ENCODE measurements at regions not wholly inside any gene's neighbourhood (a gene's known extent, or its start where the extent isn't known, plus 50 kb on each side); places are given as distances from the start of the nearest gene placed in this dataset.

- Histone ChIP-seq H3K36me3 (ENCODE audit: control insufficient read depth in 2 of 2, insufficient read depth in 2 of 2, low read length in 2 of 2) (no peaks in the 10 kb centered on the region), H3K27ac (ENCODE audit: low read length) (no peak overlapping the region), H3K4me3 (ENCODE audit: low read length in 2 of 2) (no peak overlapping the region), H3K9me3 (ENCODE audit: control insufficient read depth in 2 of 2, low read length in 2 of 2) (no peaks in the 10 kb centered on the region), H3K27me3 (ENCODE audit: control insufficient read depth in 1 of 2, insufficient read depth in 2 of 2, low read length in 2 of 2) (peaks cover 0 to 4% of the 10 kb centered on the region in 2 donors), H3K9ac (ENCODE audit: low read length in 2 of 2) (no peak overlapping the region), H3K4me1 (ENCODE audit: control insufficient read depth, insufficient read depth, low read length) (no peaks in the 10 kb centered on the region)
Measured at GRCh38 chr3:40718681-40719080, 193.9 kb downstream of the ZNF621 start.

- Histone ChIP-seq H3K9me3 (ENCODE audit: control insufficient read depth in 2 of 2, low read length in 2 of 2) (no peaks in the 10 kb centered on the region), H3K27ac (ENCODE audit: low read length) (no peak overlapping the region), H3K27me3 (ENCODE audit: control insufficient read depth in 1 of 2, insufficient read depth in 2 of 2, low read length in 2 of 2) (peaks cover 0 to 2% of the 10 kb centered on the region in 2 donors), H3K4me3 (ENCODE audit: low read length in 2 of 2) (no peak overlapping the region), H3K9ac (ENCODE audit: low read length in 2 of 2) (no peak overlapping the region), H3K4me1 (ENCODE audit: control insufficient read depth, insufficient read depth, low read length) (no peaks in the 10 kb centered on the region), H3K36me3 (ENCODE audit: control insufficient read depth in 2 of 2, insufficient read depth in 2 of 2, low read length in 2 of 2) (no peaks in the 10 kb centered on the region)
Measured at GRCh38 chr3:40719660-40720287, 195.0 kb downstream of the ZNF621 start.

- Histone ChIP-seq H3K36me3 (ENCODE audit: control insufficient read depth in 2 of 2, insufficient read depth in 2 of 2, low read length in 2 of 2) (no peaks in the 10 kb centered on the region), H3K9me3 (ENCODE audit: control insufficient read depth in 2 of 2, low read length in 2 of 2) (no peaks in the 10 kb centered on the region), H3K27me3 (ENCODE audit: control insufficient read depth in 1 of 2, insufficient read depth in 2 of 2, low read length in 2 of 2) (no peaks in the 10 kb centered on the region)
Measured at GRCh38 chr3:40720341-40720740, 195.6 kb downstream of the ZNF621 start.

DNA sequence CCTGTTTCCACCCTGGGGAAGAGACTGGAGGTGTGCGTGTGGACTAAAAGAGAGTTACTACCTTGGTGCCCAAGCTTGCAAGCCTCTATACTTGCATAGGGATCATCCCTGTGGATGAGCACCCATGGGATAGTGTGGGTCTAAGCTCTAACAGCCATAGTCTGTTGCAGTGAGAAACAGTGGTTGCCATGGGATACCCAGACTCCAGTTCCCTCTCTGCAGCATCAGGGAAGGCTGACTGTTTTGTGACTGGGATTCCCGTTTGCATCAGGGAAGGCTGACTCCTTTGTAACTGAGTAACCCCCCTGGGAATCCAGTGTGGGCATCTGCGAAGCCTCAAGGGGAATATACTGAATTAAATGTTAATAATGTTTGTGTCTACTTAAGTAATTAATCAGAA lies 196.1 kb downstream of the ZNF621 start:
- no peak overlapping the region for H3K4me3 ChIP-seq (ENCODE audit: low read length in 2 of 2)
- no peak overlapping the region for H3K27ac ChIP-seq (ENCODE audit: low read length)
- H3K36me3 ChIP-seq (ENCODE audit: control insufficient read depth in 2 of 2, insufficient read depth in 2 of 2, low read length in 2 of 2), result no peaks in the 10 kb centered on the region

More at GRCh38 chr3:40720341-40720740, 195.6 kb downstream of the ZNF621 start:
- no peaks in the 10 kb centered on the region for H3K4me1 ChIP-seq (ENCODE audit: control insufficient read depth, insufficient read depth, low read length)
- no peak overlapping the region for H3K9ac ChIP-seq (ENCODE audit: low read length in 2 of 2)
- no peak overlapping the region for H3K4me3 ChIP-seq (ENCODE audit: low read length in 2 of 2)
- H3K27ac ChIP-seq (ENCODE audit: low read length), result no peak overlapping the region

DNA sequence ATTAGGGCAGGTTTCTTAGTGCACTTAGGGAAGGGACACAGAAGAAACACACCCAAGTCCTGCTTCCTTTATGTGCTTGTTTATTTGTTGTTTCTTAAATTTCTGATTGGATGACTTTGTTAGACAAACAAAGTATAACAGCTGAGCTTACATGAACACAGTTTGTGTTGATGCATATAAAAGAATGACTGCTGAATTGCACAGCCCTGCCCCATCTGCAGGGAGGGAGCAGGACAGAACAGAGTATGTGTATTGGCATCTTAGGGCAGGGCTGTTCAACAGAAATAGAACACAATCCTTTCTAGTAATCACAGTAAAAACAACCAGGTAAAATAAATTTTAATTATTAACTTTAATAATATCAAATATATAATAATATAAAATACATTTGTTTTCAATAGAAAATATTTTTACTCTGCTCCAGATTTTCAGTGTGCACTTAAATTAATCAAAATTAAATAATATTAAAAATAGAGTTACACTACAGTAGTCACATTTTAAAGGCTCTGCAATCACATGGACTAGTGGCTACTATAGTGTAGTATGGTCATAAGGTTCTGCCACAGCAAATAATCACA lies 198.4 kb downstream of the ZNF621 start:
- no peaks in the 10 kb centered on the region for H3K9me3 ChIP-seq (ENCODE audit: control insufficient read depth in 2 of 2, low read length in 2 of 2)
- H3K9ac ChIP-seq (ENCODE audit: low read length in 2 of 2), result no peak overlapping the region
- H3K27me3 ChIP-seq (ENCODE audit: control insufficient read depth in 1 of 2, insufficient read depth in 2 of 2, low read length in 2 of 2), result no peaks in the 10 kb centered on the region
- no peak overlapping the region for H3K27ac ChIP-seq (ENCODE audit: low read length)
- H3K36me3 ChIP-seq (ENCODE audit: control insufficient read depth in 2 of 2, insufficient read depth in 2 of 2, low read length in 2 of 2), result no peaks in the 10 kb centered on the region
- no peaks in the 10 kb centered on the region for H3K4me1 ChIP-seq (ENCODE audit: control insufficient read depth, insufficient read depth, low read length)
- no peak overlapping the region for H3K4me3 ChIP-seq (ENCODE audit: low read length in 2 of 2)

More for the DNA sequence above, 196.1 kb downstream of the ZNF621 start:
- Histone ChIP-seq H3K9ac (ENCODE audit: low read length in 2 of 2) (no peak overlapping the region), H3K27me3 (ENCODE audit: control insufficient read depth in 1 of 2, insufficient read depth in 2 of 2, low read length in 2 of 2) (no peaks in the 10 kb centered on the region), H3K9me3 (ENCODE audit: control insufficient read depth in 2 of 2, low read length in 2 of 2) (no peaks in the 10 kb centered on the region), H3K4me1 (ENCODE audit: control insufficient read depth, insufficient read depth, low read length) (no peaks in the 10 kb centered on the region)

GRCh38 chr3:40725031-40725430 lies 200.3 kb downstream of the ZNF621 start:
- Histone ChIP-seq H3K9ac (ENCODE audit: low read length in 2 of 2) (no peak overlapping the region), H3K9me3 (ENCODE audit: control insufficient read depth in 2 of 2, low read length in 2 of 2) (no peaks in the 10 kb centered on the region), H3K4me3 (ENCODE audit: low read length in 2 of 2) (no peak overlapping the region), H3K36me3 (ENCODE audit: control insufficient read depth in 2 of 2, insufficient read depth in 2 of 2, low read length in 2 of 2) (no peaks in the 10 kb centered on the region), H3K27ac (ENCODE audit: low read length) (no peak overlapping the region), H3K4me1 (ENCODE audit: control insufficient read depth, insufficient read depth, low read length) (no peaks in the 10 kb centered on the region), H3K27me3 (ENCODE audit: control insufficient read depth in 1 of 2, insufficient read depth in 2 of 2, low read length in 2 of 2) (no peaks in the 10 kb centered on the region)

DNA sequence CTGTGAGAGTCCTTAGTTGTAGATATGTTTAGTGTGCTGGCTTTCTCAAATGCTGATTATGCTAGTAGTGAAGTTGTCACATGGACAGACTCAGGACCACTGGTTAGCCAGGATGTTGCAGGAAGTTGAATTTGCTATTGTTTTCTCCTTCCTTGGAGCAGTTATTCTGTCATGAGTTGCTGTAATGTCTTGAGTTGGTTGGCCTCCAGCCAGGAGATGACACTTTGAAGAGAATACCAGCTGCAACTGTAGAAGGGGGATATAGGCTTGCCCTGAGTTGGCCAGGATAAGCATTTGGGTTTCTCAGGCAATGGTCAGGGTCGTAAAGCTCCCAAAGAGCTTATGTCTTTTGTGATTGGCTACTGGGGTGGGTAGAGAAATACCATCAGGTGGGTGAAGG lies 206.7 kb downstream of the ZNF621 start:
- Histone ChIP-seq H3K27me3 (ENCODE audit: control insufficient read depth in 1 of 2, insufficient read depth in 2 of 2, low read length in 2 of 2) (no peaks in the 10 kb centered on the region), H3K36me3 (ENCODE audit: control insufficient read depth in 2 of 2, insufficient read depth in 2 of 2, low read length in 2 of 2) (no peaks in the 10 kb centered on the region), H3K4me1 (ENCODE audit: control insufficient read depth, insufficient read depth, low read length) (no peaks in the 10 kb centered on the region), H3K9me3 (ENCODE audit: control insufficient read depth in 2 of 2, low read length in 2 of 2) (peaks cover 4 to 10% of the 10 kb centered on the region in 2 donors), H3K9ac (ENCODE audit: low read length in 2 of 2) (no peak overlapping the region), H3K27ac (ENCODE audit: low read length) (no peak overlapping the region), H3K4me3 (ENCODE audit: low read length in 2 of 2) (no peak overlapping the region)

DNA sequence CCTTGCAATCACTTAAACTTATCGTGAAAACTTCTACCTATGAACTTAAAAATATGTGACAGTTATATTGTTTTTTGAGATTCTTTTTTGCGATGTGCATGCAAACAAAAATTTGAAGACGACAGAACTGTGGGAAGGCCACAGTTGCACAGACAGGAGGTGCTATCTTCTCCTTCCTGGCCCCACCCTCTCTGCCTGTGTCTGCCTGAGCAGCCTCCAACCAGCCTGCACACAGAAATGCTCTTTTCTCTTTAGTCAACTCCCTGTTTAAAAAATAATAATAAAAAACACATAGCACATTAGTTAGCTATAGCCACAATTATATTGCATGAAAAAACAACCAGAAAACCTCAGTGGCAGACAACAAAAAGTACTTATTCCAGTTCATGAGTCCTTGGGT lies 212.2 kb downstream of the ZNF621 start:
- Histone ChIP-seq H3K27ac (ENCODE audit: low read length) (no peak overlapping the region), H3K9me3 (ENCODE audit: control insufficient read depth in 2 of 2, low read length in 2 of 2) (peaks cover 0 to 3% of the 10 kb centered on the region in 2 donors), H3K36me3 (ENCODE audit: control insufficient read depth in 2 of 2, insufficient read depth in 2 of 2, low read length in 2 of 2) (no peaks in the 10 kb centered on the region), H3K4me1 (ENCODE audit: control insufficient read depth, insufficient read depth, low read length) (no peaks in the 10 kb centered on the region), H3K4me3 (ENCODE audit: low read length in 2 of 2) (no peak overlapping the region), H3K9ac (ENCODE audit: low read length in 2 of 2) (no peak overlapping the region), H3K27me3 (ENCODE audit: control insufficient read depth in 1 of 2, insufficient read depth in 2 of 2, low read length in 2 of 2) (no peaks in the 10 kb centered on the region)

GRCh38 chr3:40737343-40737742 lies 212.6 kb downstream of the ZNF621 start:
- Histone ChIP-seq H3K9me3 (ENCODE audit: control insufficient read depth in 2 of 2, low read length in 2 of 2) (no peaks in the 10 kb centered on the region), H3K4me1 (ENCODE audit: control insufficient read depth, insufficient read depth, low read length) (no peaks in the 10 kb centered on the region), H3K4me3 (ENCODE audit: low read length in 2 of 2) (no peak overlapping the region), H3K27ac (ENCODE audit: low read length) (no peak overlapping the region), H3K9ac (ENCODE audit: low read length in 2 of 2) (no peak overlapping the region), H3K36me3 (ENCODE audit: control insufficient read depth in 2 of 2, insufficient read depth in 2 of 2, low read length in 2 of 2) (no peaks in the 10 kb centered on the region), H3K27me3 (ENCODE audit: control insufficient read depth in 1 of 2, insufficient read depth in 2 of 2, low read length in 2 of 2) (no peaks in the 10 kb centered on the region)

GRCh38 chr3:40739971-40740370 lies 215.2 kb downstream of the ZNF621 start:
- Histone ChIP-seq H3K4me1 (ENCODE audit: control insufficient read depth, insufficient read depth, low read length) (no peaks in the 10 kb centered on the region), H3K4me3 (ENCODE audit: low read length in 2 of 2) (no peak overlapping the region), H3K27me3 (ENCODE audit: control insufficient read depth in 1 of 2, insufficient read depth in 2 of 2, low read length in 2 of 2) (no peaks in the 10 kb centered on the region), H3K9me3 (ENCODE audit: control insufficient read depth in 2 of 2, low read length in 2 of 2) (no peaks in the 10 kb centered on the region), H3K36me3 (ENCODE audit: control insufficient read depth in 2 of 2, insufficient read depth in 2 of 2, low read length in 2 of 2) (no peaks in the 10 kb centered on the region), H3K27ac (ENCODE audit: low read length) (no peak overlapping the region), H3K9ac (ENCODE audit: low read length in 2 of 2) (no peak overlapping the region)

GRCh38 chr3:40741729-40742128 lies 217.0 kb downstream of the ZNF621 start:
- no peak overlapping the region for H3K4me3 ChIP-seq (ENCODE audit: low read length in 2 of 2)
- H3K27me3 ChIP-seq (ENCODE audit: control insufficient read depth in 1 of 2, insufficient read depth in 2 of 2, low read length in 2 of 2), result no peaks in the 10 kb centered on the region
- H3K27ac ChIP-seq (ENCODE audit: low read length), result no peak overlapping the region
- no peaks in the 10 kb centered on the region for H3K36me3 ChIP-seq (ENCODE audit: control insufficient read depth in 2 of 2, insufficient read depth in 2 of 2, low read length in 2 of 2)
- H3K4me1 ChIP-seq (ENCODE audit: control insufficient read depth, insufficient read depth, low read length), result peaks cover 2% of the 10 kb centered on the region
- H3K9ac ChIP-seq (ENCODE audit: low read length in 2 of 2), result no peak overlapping the region
- H3K9me3 ChIP-seq (ENCODE audit: control insufficient read depth in 2 of 2, low read length in 2 of 2), result no peaks in the 10 kb centered on the region
